HUES64 (cell line): ENCODE measurements at regions not wholly inside any gene's neighbourhood (a gene's known extent, or its start where the extent isn't known, plus 50 kb on each side); places are given as distances from the start of the nearest gene placed in this dataset.
"Not testable (repeated sequence)": the region's sequence is repeated elsewhere in the genome, so short reads cannot be mapped to it uniquely, and the experiment has no call there.

Experiments
- H3K27ac ChIP-seq: 2 replicates; pipeline ENCODE4 v1.7.0; 2013; ENCODE audit warnings: low read depth, low read length, inconsistent platforms
- H3K27me3 ChIP-seq: 2 replicates; pipeline ENCODE4 v1.6.1; 2013; ENCODE audit warnings: mild to moderate bottlenecking, low read length; ENCODE audit not compliant: insufficient read depth
- H3K36me3 ChIP-seq: 2 replicates; pipeline ENCODE4 v1.6.1; 2013; ENCODE audit warnings: mild to moderate bottlenecking, low read length; ENCODE audit not compliant: insufficient read depth
- H3K4me1 ChIP-seq: 2 replicates; pipeline ENCODE4 v1.6.1; 2013; ENCODE audit warnings: mild to moderate bottlenecking, low read length, moderate library complexity; ENCODE audit not compliant: insufficient read depth
- H3K4me3 ChIP-seq: 2 replicates; pipeline ENCODE4 v1.5.1; 2013; ENCODE audit warnings: mild to moderate bottlenecking, low read length, moderate library complexity
- H3K9ac ChIP-seq: 2 replicates; pipeline ENCODE4 v1.6.1; 2013; ENCODE audit warnings: mild to moderate bottlenecking, low read depth, low read length
- H3K9me3 ChIP-seq: 2 replicates; pipeline ENCODE4 v1.6.1; 2013; ENCODE audit warnings: low read depth, low read length; ENCODE audit not compliant: insufficient read depth
- WGBS: fragments of 150-250, 120-280 bp; methylation state at CpG from one replicate; pipeline ENCODE4 v1.1.7; 2013; ENCODE audit warnings: missing lambda C conversion rate; 5-methylcytosine and 5-hydroxymethylcytosine counted together

GRCh38 chr3:110614186-110614585 lies 457.4 kb upstream of the NECTIN3 start:
- no peaks in the 10 kb centered on the region for H3K27me3 ChIP-seq

GRCh38 chr3:110615454-110615853 lies 456.2 kb upstream of the NECTIN3 start:
- Histone ChIP-seq H3K4me1 (no peaks in the 10 kb centered on the region), H3K27ac (no peak overlapping the region), H3K36me3 (no peaks in the 10 kb centered on the region), H3K4me3 (no peak overlapping the region), H3K9me3 (no peaks in the 10 kb centered on the region), H3K9ac (no peak overlapping the region), H3K27me3 (no peaks in the 10 kb centered on the region)
- WGBS = 93% methylated on average over 1 of the region's 1 CpG

More at GRCh38 chr3:110614186-110614585, 457.4 kb upstream of the NECTIN3 start:
- H3K27ac ChIP-seq = no peak overlapping the region
- no peaks in the 10 kb centered on the region for H3K36me3 ChIP-seq
- no peak overlapping the region for H3K9ac ChIP-seq
- H3K9me3 ChIP-seq = no peaks in the 10 kb centered on the region
- WGBS = 97% methylated on average over 2 of the region's 2 CpGs
- H3K4me3 ChIP-seq = no peak overlapping the region
- no peaks in the 10 kb centered on the region for H3K4me1 ChIP-seq

GRCh38 chr3:110618512-110619226 lies 452.9 kb upstream of the NECTIN3 start:
- no peak overlapping the region for H3K27ac ChIP-seq
- no peaks in the 10 kb centered on the region for H3K9me3 ChIP-seq
- H3K36me3 ChIP-seq = no peaks in the 10 kb centered on the region
- H3K9ac ChIP-seq = no peak overlapping the region
- H3K27me3 ChIP-seq = no peaks in the 10 kb centered on the region
- no peaks in the 10 kb centered on the region for H3K4me1 ChIP-seq
- WGBS = 90% methylated on average over 1 of the region's 2 CpGs
- no peak overlapping the region for H3K4me3 ChIP-seq

GRCh38 chr3:110620118-110620517 lies 451.5 kb upstream of the NECTIN3 start:
- Histone ChIP-seq H3K36me3 (no peaks in the 10 kb centered on the region), H3K9me3 (no peaks in the 10 kb centered on the region), H3K4me1 (peaks cover 2% of the 10 kb centered on the region), H3K27me3 (no peaks in the 10 kb centered on the region), H3K9ac (no peak overlapping the region), H3K4me3 (no peak overlapping the region), H3K27ac (no peak overlapping the region)
- 71% methylated on average over 4 of the region's 4 CpGs for WGBS

GRCh38 chr3:110623571-110623970 lies 448.0 kb upstream of the NECTIN3 start:
- Histone ChIP-seq H3K27me3 (no peaks in the 10 kb centered on the region), H3K9me3 (no peaks in the 10 kb centered on the region), H3K27ac (no peak overlapping the region), H3K36me3 (no peaks in the 10 kb centered on the region), H3K4me3 (no peak overlapping the region), H3K4me1 (peaks cover 8% of the 10 kb centered on the region), H3K9ac (no peak overlapping the region)
- WGBS = 92% methylated on average over 1 of the region's 1 CpG

- Histone ChIP-seq H3K27ac (no peak overlapping the region), H3K27me3 (no peaks in the 10 kb centered on the region), H3K4me1 (peaks cover 8% of the 10 kb centered on the region), H3K9me3 (no peaks in the 10 kb centered on the region), H3K9ac (no peak overlapping the region), H3K36me3 (no peaks in the 10 kb centered on the region), H3K4me3 (no peak overlapping the region)
- 91% methylated on average over 2 of the region's 3 CpGs for WGBS
Observed at GRCh38 chr3:110624576-110624975, 447.0 kb upstream of the NECTIN3 start.

- 56% methylated on average over 4 of the region's 4 CpGs for WGBS
- Histone ChIP-seq H3K36me3 (no peaks in the 10 kb centered on the region), H3K9ac (no peak overlapping the region), H3K27ac (no peak overlapping the region), H3K4me3 (no peak overlapping the region), H3K27me3 (no peaks in the 10 kb centered on the region), H3K4me1 (peaks cover 8% of the 10 kb centered on the region), H3K9me3 (no peaks in the 10 kb centered on the region)
Observed at GRCh38 chr3:110625201-110625747, 446.3 kb upstream of the NECTIN3 start.

GRCh38 chr3:110626652-110627111 lies 444.9 kb upstream of the NECTIN3 start:
- not testable (repeated sequence) for H3K4me1 ChIP-seq, H3K4me3 ChIP-seq, H3K36me3 ChIP-seq, H3K9me3 ChIP-seq, H3K27ac ChIP-seq, H3K27me3 ChIP-seq, H3K9ac ChIP-seq
- WGBS = 99% methylated on average over 5 of the region's 5 CpGs

GRCh38 chr3:110628650-110629301 lies 442.8 kb upstream of the NECTIN3 start:
- Histone ChIP-seq H3K9me3 (no peaks in the 10 kb centered on the region), H3K27me3 (no peaks in the 10 kb centered on the region), H3K27ac (no peak overlapping the region), H3K4me3 (no peak overlapping the region), H3K9ac (no peak overlapping the region), H3K4me1 (peaks cover 8% of the 10 kb centered on the region), H3K36me3 (no peaks in the 10 kb centered on the region)
- 89% methylated on average over 4 of the region's 4 CpGs for WGBS

GRCh38 chr3:110629917-110630316 lies 441.7 kb upstream of the NECTIN3 start:
- no peak overlapping the region for H3K27ac ChIP-seq
- no peak overlapping the region for H3K9ac ChIP-seq
- H3K4me1 ChIP-seq = peaks cover 8% of the 10 kb centered on the region
- H3K4me3 ChIP-seq = no peak overlapping the region
- WGBS = 93% methylated on average over 1 of the region's 1 CpG
- H3K9me3 ChIP-seq = no peaks in the 10 kb centered on the region
- H3K36me3 ChIP-seq = no peaks in the 10 kb centered on the region
- no peaks in the 10 kb centered on the region for H3K27me3 ChIP-seq

- no peaks in the 10 kb centered on the region for H3K36me3 ChIP-seq
- no peak overlapping the region for H3K9ac ChIP-seq
- no peaks in the 10 kb centered on the region for H3K27me3 ChIP-seq
- no peak overlapping the region for H3K27ac ChIP-seq
- whole genome bisulfite sequencing = 98% methylated on average over 17 of the region's 17 CpGs
- H3K4me3 ChIP-seq = no peak overlapping the region
- peaks cover 8% of the 10 kb centered on the region; the same call in 1 of the 2 replicates for H3K4me1 ChIP-seq
- H3K9me3 ChIP-seq = no peaks in the 10 kb centered on the region
Observed at GRCh38 chr3:110644203-110644602, 427.4 kb upstream of the NECTIN3 start.
